GM18498 (cell line): ENCODE measurements at regions not wholly inside any gene's neighbourhood (a gene's known extent, or its start where the extent isn't known, plus 50 kb on each side); places are given as distances from the start of the nearest gene placed in this dataset.
"Not testable (repeated sequence)": the region's sequence is repeated elsewhere in the genome, so short reads cannot be mapped to it uniquely, and the experiment has no call there.

Experiments used
- ATAC-seq: cut with Tn5 transposase; IDR thresholded peaks from one replicate; pipeline ENCODE4 v1.9.1; 2021; ENCODE audit warnings: mild to moderate bottlenecking, moderate library complexity; ENCODE audit not compliant: unreplicated experiment

GRCh38 chr9:30630459-30630858, 1754.0 kb upstream of the ACO1 start:
- no peak for ATAC-seq

GRCh38 chr9:30646639-30647038, 1737.8 kb upstream of the ACO1 start:
- not testable (repeated sequence) for ATAC-seq

GRCh38 chr9:30661925-30662324, 1722.5 kb upstream of the ACO1 start:
- no peak for ATAC-seq

GRCh38 chr9:30670805-30671562, 1713.5 kb upstream of the ACO1 start:
- ATAC-seq = no peak

DNA sequence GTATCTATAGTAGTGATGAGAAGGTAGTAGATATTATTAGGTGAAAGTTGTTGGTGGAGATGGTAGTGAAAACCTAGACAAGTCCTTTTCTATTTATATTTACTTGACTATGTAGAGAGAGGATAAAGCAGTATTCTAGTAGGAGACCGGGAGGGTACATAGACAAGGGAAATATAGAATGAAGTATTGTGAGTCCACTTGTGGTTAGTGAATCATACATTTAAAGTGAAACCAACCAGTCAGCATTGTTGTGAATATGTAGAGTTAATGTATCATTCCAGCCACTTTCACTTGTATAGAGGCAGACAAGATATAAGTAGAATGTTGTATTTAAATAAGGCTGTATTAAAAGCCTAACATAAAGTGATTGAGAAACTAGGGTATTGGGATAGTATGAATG, 1711.3 kb upstream of the ACO1 start:
- ATAC-seq = no peak

DNA sequence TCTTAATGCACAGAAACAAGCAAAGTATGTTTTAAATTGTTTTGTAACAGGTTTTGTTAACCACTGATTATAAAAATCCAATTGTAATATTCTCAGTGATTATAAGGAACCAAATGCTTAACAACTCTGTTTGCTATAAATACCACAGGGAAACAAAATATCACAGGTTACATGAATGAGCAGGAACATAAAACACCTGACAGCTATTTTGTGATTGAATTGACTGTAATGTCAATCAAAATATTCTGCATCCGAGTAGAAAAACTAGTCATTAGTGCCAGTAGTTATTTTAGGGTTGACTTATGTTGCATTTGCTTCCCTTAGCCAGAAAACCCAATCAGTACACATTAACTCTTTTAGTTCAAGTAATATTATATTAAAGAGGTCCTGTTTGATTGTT, 1707.8 kb upstream of the ACO1 start:
- ATAC-seq = no peak

DNA sequence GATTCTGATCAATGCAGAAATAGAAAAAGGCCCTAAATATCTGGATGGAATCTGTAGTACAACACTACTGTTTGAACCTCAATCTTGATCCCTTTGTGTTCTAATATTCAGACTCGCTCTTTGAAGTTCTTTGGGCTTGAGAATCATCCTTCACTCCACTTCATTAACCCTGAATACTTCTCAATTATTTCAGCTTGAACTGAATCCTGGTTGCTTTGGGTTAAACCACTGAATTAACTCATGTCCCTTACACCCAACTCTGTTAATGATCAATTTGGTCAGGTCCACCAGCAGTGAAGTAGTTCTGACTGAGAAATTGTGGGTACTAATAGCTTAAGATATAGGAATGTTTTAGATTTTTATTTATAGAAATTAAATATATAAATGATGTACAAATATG, 1707.2 kb upstream of the ACO1 start:
- no peak for ATAC-seq

- ATAC-seq = no peak
Measured at GRCh38 chr9:30688801-30689200, 1695.6 kb upstream of the ACO1 start.

GRCh38 chr9:30697958-30698357, 1686.5 kb upstream of the ACO1 start:
- no peak for ATAC-seq

DNA sequence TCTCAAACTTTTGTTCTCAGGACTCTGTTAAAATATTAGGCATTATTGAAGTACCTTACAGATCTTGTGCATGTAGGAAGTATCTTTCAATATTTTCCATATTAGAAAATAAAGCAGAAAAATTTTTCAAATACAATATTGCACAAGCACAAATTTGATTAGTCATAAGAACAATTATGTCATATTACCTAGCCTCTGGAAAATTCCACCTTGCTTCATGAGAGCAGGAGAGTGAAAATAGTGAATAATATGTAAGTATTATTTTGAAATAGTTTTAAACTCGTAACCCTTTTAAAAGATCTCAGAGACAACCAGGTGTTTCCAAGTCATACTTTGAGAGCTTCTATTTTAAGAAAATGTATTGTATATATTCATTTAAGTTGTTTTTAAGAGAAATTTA, 1672.9 kb upstream of the ACO1 start:
- no peak for ATAC-seq

- no peak for ATAC-seq
Measured at GRCh38 chr9:30713243-30713642, 1671.2 kb upstream of the ACO1 start.

GRCh38 chr9:30714389-30714788, 1670.1 kb upstream of the ACO1 start:
- no peak for ATAC-seq

DNA sequence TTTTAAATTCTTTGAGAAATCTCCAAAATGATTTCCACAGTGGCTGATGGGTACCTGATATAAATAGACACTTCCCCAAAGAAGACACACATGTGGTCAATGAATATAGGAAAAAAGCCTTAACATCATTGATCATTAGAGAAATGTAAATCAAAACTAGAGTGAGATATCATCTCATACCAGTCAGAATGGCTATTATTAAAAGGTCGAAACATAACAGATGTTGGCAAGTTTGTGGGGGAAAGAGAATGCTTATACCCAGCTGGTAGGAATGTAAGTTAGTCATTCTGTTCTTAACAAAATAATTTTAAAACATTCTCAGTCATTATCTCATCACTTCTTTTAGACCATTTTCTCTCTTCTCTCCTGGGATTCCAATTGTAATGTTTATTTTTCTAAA, 1666.0 kb upstream of the ACO1 start:
- no peak for ATAC-seq

DNA sequence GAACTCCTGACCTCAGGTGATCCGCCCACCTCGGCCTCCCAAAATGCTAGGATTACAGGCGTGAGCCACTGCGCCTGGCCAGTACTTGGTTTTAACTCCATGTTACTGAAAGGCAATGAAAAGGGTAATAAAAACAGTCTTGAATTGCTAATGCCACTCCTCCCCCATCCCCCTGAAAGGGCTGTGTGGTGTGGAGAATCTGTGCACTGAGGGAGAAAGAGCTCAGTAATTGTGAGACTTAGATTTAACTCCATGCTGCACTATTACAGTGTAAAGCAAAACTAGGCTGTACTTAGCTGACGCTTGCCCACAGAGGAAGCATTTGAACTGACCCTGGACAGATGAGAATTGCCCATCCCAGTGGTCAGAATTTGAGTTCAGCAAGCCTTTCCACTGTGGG, 1662.4 kb upstream of the ACO1 start:
- no peak for ATAC-seq

DNA sequence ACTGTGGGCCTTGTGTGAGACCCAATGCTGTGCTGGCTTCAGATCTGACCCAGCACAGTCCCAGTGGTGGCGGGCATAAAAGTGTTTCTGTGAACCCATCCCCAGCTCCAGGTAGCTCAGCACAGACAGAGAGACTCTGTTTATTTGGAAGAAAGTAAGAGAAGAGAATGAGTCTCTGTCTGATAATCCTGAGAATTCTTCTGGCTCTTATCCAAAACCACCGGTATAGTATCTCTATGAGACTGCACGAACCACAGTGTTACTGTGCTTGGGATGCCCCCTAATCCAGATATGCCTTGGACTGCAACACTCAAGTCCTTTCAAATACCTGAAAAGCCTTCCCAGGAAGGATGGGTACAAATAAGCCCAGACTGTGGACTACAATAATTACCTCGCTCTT, 1660.8 kb upstream of the ACO1 start:
- no peak for ATAC-seq

DNA sequence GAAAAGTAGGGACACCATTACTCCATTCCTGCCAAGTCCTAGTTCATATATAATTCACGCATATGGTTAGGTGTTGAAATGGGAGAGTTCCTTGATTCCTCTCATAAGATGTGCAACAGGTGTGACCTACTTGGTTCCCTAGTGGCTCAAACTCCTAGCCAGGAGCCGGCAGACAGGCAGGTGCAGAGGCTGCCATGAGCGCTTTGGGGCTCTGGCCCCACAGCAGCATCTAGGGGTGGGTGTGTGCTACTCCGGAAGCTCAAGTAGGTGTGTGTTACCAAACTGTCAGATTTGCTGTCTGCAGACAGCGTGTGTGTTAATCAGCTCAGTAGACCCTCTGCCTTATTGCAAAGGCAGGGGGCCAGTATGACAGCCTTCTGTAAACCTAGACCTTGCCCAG, 1652.4 kb upstream of the ACO1 start:
- ATAC-seq = no peak

- ATAC-seq = no peak
Measured at GRCh38 chr9:30744871-30745270, 1639.6 kb upstream of the ACO1 start.

GRCh38 chr9:30746589-30746988, 1637.9 kb upstream of the ACO1 start:
- no peak for ATAC-seq

GRCh38 chr9:30757723-30758122, 1626.7 kb upstream of the ACO1 start:
- ATAC-seq = no peak

DNA sequence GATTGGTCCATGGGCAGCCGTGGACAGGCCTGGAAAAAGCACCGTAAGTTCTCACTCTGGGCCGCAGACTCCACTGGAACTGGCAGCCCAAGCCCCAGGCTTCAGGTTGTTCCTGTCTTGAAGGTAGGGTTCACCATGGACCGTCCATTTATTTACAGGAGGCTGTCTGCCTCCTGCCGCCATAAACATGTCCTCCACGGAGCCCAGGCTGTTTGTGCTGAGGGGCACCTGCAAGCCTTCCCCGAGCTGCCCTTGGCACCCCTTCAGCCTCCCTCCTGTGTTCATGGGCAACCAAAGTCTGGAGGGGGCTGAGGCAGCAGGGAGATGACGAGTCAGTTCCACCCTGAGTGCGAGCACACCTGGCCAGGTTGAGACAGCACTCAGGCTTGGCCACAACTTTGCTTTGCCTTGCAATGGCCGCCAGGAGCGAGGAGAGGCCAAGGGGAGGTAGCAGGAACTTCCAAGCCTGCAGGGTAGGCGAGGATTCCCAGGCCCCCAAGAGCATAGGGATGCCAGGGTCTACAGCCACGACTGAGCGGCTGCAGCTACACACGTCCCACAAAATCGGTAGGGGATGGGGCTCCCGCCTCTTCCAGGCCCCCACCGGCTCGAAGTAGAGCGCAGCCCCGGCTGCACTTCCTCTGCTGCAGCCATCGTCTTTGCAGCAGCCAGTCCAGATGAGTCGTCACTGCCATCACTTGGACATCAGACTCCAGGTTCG, 1625.6 kb upstream of the ACO1 start:
- ATAC-seq = no peak

DNA sequence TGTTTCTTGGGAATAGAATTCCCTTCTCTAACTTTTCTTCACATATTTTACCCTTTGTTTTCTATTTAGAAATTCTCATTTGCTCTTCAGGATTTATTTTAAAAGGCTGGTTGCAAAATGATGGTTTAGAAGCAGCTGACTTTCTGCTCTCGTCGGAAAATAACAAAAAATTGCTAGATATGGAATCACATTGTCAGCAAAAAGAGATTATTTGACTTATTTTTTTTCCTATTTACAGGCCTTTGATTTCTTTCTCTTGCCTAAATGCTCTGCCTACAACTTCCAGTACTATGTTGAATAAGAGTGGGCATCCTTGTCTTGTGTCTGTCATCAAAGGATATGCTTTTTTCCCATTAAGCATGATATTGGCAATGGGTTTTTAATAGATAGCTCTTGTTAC, 1619.1 kb upstream of the ACO1 start:
- no peak for ATAC-seq

- no peak for ATAC-seq
Measured at GRCh38 chr9:30771163-30771708, 1613.2 kb upstream of the ACO1 start.
